PFSK-1 (cell line): ENCODE measurements at regions not wholly inside any gene's neighbourhood (a gene's known extent, or its start where the extent isn't known, plus 50 kb on each side); places are given as distances from the start of the nearest gene placed in this dataset.

ENCODE experiments used
- POLR2AphosphoS5 ChIP-seq: IDR thresholded peaks from 2 replicates; pipeline ENCODE4 v1.6.1; 2012; ENCODE audit warnings: low read depth, mild to moderate bottlenecking, control low read depth, low read length, moderate library complexity
- SIN3A ChIP-seq: IDR thresholded peaks from 2 replicates; pipeline ENCODE4 v1.6.1; 2012; ENCODE audit warnings: mild to moderate bottlenecking, low read length, moderate library complexity, borderline replicate concordance; ENCODE audit not compliant: insufficient read depth
- TAF1 ChIP-seq: IDR thresholded peaks from 2 replicates; pipeline ENCODE4 v1.6.1; 2012; ENCODE audit warnings: low read length, control low read depth, borderline replicate concordance; ENCODE audit not compliant: insufficient read depth
- TF ChIP-seq, protein P1 (sequence below), 2 experiments: IDR thresholded peaks; 2 replicates each; pipeline versions ENCODE4 v1.6.1 to v1.8.0; 2011 to 2012; ENCODE audit warnings: low read depth in 2 of 2, low read length in 2 of 2, control low read depth in 1 of 2, inconsistent platforms in 1 of 2, mild to moderate bottlenecking in 1 of 2, moderate library complexity in 1 of 2; ENCODE audit not compliant: insufficient read depth in 1 of 2

DNA sequence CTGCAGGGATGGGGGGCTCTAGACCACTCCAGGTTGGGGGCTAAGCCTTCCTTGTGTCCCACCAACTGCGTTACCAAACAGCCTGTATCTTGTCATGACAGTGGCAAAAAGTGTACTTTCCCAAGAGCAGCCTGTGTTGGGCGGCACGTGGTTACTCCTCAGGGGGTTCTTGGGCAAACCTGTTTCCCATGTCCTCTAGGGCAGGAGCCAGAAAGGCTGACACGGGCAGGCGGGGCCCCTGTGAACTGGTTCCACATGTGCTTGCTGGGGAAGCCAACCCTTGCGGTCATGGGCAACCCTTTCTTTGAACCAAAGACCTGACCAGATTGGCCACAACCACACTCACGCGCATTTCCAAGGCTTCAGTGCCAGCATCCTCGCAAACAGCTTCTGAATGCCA is 228.5 kb downstream of the RBFOX3 start:
- TF ChIP-seq POLR2AphosphoS5 (no peak), SIN3A (no peak), TAF1 (no peak)
- TF ChIP-seq, protein P1, sequence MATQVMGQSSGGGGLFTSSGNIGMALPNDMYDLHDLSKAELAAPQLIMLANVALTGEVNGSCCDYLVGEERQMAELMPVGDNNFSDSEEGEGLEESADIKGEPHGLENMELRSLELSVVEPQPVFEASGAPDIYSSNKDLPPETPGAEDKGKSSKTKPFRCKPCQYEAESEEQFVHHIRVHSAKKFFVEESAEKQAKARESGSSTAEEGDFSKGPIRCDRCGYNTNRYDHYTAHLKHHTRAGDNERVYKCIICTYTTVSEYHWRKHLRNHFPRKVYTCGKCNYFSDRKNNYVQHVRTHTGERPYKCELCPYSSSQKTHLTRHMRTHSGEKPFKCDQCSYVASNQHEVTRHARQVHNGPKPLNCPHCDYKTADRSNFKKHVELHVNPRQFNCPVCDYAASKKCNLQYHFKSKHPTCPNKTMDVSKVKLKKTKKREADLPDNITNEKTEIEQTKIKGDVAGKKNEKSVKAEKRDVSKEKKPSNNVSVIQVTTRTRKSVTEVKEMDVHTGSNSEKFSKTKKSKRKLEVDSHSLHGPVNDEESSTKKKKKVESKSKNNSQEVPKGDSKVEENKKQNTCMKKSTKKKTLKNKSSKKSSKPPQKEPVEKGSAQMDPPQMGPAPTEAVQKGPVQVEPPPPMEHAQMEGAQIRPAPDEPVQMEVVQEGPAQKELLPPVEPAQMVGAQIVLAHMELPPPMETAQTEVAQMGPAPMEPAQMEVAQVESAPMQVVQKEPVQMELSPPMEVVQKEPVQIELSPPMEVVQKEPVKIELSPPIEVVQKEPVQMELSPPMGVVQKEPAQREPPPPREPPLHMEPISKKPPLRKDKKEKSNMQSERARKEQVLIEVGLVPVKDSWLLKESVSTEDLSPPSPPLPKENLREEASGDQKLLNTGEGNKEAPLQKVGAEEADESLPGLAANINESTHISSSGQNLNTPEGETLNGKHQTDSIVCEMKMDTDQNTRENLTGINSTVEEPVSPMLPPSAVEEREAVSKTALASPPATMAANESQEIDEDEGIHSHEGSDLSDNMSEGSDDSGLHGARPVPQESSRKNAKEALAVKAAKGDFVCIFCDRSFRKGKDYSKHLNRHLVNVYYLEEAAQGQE (IDR thresholded peaks at IDR 0.05; ENCODE audit: insufficient read depth in 1 of 2, low read depth in 2 of 2, low read length in 2 of 2) = no peak
